Suprapubic skin (tissue), 3 donors: ENCODE measurements at regions not wholly inside any gene's neighbourhood (a gene's known extent, or its start where the extent isn't known, plus 50 kb on each side); places are given as distances from the start of the nearest gene placed in this dataset.

Experiments used
- EP300 ChIP-seq: sonication (generic); formaldehyde crosslinking; IDR thresholded peaks from one replicate; pipeline ENCODE4 v1.6.1; 2017; ENCODE audit warnings: antibody characterized with exemption
- TF ChIP-seq, protein P1 (sequence below), 2 donors: fragments of 200-600 bp in 1 of 2; fragments of 450-650 bp in 1 of 2; sonication (generic) in 1 of 2; IDR thresholded peaks; one replicate each; pipeline ENCODE4 v1.5.1; 2016 to 2019; ENCODE audit warnings: antibody characterized with exemption in 2 of 2, mild to moderate bottlenecking in 1 of 2, moderate library complexity in 1 of 2

DNA sequence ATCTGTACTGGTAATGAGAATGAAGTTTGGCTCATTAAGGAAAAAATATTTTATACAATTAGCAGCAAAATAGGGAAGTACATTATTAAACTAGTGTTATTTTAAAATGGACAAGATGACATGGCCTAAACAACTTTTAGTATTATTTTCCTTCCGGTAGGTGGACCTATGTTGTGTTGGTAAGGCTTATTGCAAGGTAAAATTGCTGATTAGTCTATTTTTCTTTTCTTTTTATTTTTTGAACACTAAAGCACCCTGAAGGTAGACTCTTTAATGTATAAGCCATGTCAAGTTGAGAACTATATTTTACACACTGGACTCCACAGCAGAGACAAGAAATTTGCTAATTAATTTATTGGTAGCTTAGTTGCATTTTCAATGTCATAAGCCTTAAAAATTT, 239.5 kb upstream of the POT1 start:
- TF ChIP-seq, protein P1, sequence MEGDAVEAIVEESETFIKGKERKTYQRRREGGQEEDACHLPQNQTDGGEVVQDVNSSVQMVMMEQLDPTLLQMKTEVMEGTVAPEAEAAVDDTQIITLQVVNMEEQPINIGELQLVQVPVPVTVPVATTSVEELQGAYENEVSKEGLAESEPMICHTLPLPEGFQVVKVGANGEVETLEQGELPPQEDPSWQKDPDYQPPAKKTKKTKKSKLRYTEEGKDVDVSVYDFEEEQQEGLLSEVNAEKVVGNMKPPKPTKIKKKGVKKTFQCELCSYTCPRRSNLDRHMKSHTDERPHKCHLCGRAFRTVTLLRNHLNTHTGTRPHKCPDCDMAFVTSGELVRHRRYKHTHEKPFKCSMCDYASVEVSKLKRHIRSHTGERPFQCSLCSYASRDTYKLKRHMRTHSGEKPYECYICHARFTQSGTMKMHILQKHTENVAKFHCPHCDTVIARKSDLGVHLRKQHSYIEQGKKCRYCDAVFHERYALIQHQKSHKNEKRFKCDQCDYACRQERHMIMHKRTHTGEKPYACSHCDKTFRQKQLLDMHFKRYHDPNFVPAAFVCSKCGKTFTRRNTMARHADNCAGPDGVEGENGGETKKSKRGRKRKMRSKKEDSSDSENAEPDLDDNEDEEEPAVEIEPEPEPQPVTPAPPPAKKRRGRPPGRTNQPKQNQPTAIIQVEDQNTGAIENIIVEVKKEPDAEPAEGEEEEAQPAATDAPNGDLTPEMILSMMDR (IDR thresholded peaks at IDR 0.05): no peak
- no peak for TF ChIP-seq EP300
